GM21528 (cell line): ENCODE measurements at regions not wholly inside any gene's neighbourhood (a gene's known extent, or its start where the extent isn't known, plus 50 kb on each side); places are given as distances from the start of the nearest gene placed in this dataset.

Source experiments
- ATAC-seq: cut with Tn5 transposase; IDR thresholded peaks from one replicate; pipeline ENCODE4 v1.9.1; 2021; ENCODE audit warnings: mild to moderate bottlenecking, moderate library complexity; ENCODE audit not compliant: unreplicated experiment, low FRiP score

DNA sequence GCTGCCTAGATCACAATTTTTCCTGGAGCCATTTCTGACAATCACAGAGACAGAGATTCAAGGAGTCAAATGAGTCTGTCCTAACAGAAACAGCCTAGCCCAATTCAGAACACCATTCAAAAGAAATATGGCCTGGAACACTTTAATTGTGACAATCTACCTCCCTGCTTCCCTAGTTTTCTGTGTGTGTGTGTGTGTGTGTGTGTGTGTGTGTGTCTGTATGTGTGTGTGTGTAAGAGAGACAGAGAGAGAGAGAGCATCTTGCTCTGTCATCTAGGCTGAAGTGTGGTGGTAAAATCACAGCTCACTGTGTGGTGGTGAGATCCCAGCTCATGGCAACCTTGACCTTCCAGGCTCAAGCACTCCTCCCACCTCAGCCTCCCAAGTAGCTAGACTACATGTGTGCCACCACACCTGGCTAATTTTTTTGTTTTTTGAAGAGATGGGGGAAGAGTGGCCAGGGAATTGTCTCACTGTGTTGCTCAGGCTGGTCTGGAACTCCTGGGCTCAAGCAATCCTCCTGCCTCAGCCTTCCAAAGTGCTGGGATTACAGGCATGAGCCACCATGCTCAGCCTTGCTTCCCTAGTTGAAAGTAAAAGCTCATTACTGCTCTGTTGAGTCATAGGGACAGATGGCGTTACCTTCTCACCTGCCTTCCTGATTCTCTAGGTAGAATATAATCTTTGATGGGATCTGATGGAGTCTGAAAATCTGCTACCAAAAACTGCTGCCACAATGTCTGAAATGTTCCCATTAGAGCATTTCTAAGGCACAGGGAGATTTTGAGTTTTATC is 89.6 kb upstream of the BEND6 start:
- ATAC-seq, result no peak

DNA sequence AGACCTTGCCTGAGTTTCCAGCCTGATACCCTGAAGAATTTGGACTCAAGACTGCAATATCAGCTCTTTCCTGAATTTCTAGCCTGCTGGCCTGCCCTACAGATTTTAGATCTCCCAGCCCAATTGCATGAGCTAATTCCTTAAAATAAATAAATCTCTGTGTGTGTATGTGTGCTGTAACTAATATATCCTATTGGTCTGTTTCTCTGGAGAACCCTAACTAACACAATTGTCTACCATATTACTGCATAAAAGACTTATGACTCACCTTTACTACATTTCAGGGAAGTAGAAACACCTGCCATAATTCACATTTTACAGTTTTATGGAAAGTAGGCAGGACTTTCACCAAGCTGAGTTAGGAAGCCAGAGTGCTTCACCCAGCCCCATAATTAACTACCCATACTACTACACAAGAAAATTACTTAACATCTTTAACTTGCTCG is 90.7 kb upstream of the BEND6 start:
- no peak for ATAC-seq

DNA sequence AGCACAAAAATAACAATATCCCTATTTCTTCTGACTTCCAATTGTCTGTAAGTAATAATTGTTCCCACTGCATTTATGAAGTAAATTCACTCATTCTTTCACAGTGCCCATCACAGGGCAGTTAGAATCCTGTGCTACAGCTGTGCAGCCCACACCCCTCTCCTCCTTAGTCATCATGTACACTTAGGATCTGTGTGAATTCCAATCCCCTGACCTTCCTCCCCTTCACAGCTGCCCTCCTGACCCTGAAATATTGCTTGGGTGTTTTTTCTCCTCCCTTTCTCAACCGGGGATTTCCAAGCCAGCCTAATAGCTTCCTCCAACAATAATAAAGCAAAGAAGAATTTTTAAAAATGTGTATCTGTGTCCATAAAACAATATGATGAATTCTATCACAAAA is 91.5 kb upstream of the BEND6 start:
- no peak for ATAC-seq

DNA sequence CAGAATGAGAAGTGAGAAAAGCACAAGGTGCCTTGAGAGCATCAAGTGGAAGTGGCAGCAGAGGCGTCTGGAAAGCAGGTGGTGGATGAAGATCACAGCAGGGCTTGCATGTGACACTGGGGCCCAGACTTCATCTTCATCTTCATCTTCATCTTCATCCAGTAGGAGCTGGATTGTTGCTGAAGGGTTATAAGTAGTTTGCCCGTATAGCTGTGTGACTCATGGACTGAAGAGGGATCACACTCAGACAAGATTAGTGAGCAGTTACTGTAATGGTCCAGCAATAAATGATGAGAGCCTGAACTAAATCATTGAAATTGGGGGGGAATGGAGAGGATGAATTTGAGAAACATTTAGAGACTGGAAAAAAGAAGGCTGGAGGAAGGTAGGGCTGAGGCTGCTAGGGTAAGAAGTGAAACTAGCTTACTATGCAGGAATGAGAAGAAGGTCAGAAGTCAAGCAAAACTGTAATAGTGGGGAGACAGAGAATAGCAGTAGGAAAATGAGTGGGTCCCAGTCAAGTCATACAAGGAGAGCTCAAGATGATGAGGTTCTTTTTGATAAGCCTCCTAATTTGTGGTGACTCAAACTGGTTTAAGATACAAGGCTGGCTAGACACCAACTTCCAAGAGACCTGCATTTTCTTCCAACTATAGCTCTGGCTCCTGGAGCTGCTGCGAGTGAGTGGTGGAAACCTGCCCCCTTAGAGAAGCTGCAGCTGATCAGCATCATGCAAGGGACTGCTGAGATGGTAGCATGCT is 92.3 kb upstream of the BEND6 start:
- no peak for ATAC-seq

DNA sequence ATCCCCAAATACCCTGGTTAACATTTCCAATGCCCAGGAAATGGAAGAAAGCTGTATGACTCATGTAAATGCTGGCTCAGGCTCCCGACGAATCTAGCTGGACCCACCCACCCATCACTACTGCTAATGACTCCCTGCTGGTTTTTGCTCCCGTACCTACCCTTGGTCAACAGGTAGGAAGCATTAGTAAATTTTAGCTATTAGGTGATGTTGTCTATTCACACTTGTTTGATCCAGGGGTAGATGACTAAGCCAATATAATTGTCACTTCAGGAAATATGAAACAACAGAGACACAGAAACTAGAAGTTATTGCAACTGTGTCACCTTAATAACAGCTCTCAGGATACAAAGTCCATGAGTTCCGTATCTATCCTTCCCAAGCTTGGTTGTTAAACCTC is 94.4 kb upstream of the BEND6 start:
- ATAC-seq, result no peak

DNA sequence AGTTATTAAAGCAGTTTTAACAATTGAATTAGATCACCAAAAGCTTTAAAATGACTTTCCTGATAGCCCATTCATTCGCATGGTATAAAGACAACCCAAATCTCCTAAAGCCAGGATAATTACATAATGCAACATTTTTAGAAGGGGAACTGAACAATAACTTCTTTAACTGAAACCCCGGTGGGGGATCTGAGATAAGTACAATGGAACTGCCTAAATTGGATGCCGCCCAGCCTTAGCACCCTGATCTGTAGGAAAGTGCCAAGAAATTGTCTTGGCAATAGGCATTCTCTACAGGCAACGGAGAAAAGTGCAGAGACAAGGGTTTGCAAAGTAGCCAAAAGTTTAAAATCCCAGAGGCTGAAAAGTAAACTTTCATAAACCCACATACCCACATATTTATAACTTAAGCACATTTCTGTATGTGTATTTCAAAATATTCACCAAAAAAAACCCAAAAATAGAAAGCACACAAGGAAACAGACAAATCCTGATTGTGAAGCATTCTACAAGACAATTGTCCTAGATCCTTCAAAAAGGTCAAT is 98.8 kb upstream of the BEND6 start:
- ATAC-seq, result no peak

DNA sequence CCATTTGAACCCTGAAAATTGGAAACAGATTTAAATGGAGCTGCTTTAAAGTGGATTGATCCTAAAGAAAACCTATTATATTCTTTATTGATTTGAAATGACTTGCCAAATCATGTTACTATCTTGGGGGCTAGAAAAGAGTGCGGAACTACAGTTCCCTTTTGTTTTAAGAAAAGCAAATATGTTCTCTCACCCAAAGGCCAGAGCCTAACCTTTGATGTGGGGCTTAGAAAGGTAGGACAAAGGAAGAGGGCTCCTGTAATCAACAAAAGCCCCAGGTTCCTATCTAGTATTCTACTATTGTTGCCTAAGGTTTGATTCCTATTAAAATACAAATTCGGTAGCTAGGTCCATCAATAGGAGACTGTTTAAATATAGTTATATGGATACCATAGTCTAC is 100.8 kb upstream of the BEND6 start:
- ATAC-seq, result no peak

DNA sequence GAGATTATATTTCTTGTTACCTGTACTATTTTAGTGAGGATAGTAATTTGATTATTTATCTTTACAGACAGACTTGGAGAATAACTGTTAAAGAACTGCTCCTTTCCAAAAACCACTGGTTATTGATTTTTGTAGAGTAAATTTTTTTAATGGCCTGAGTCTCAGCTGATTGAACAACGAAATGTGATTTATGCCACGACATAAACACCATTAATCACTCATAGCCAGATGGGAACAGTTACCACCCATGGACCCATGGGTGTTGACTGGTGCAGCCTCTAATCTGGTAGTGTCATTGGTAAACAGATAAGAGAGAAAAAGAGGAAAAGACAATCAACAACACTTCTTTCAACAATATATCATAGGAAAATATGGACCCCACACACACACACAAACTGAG is 101.4 kb upstream of the BEND6 start:
- ATAC-seq, result no peak

DNA sequence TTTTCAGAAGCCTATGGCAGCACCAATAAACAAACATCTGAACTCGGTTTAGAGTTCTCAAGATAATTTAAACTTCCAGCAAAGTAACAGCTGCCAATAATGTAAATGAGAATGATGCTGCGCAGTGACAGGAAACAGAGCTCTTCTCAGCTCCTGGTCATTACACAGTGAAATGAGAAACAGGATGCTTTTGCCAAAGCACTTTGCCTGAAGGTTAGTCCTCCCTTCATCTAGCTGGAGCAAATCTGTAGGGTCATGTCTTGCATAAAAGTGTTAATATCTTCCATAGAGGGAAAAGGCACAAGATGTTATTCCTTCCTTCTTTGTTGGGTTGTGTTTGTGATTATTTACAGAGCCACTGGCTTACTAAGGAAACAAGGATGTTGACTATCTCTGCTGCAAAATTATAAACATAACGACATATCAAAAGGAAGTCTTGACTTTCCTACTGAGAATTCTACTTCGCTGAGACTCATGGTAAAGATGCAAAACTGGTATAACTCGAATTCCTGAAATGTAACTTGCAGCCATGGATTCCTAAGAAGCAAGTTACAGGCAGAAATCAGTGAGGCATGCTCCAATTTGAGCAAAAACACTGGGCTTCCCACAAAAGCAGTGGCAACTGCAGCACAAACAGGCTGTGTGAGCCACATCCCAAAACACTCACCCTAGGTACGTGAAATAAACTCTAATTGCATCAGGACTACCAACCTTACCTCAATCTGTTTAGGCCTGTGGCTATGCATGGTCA is 102.5 kb upstream of the BEND6 start:
- ATAC-seq, result peak; percentile 11

DNA sequence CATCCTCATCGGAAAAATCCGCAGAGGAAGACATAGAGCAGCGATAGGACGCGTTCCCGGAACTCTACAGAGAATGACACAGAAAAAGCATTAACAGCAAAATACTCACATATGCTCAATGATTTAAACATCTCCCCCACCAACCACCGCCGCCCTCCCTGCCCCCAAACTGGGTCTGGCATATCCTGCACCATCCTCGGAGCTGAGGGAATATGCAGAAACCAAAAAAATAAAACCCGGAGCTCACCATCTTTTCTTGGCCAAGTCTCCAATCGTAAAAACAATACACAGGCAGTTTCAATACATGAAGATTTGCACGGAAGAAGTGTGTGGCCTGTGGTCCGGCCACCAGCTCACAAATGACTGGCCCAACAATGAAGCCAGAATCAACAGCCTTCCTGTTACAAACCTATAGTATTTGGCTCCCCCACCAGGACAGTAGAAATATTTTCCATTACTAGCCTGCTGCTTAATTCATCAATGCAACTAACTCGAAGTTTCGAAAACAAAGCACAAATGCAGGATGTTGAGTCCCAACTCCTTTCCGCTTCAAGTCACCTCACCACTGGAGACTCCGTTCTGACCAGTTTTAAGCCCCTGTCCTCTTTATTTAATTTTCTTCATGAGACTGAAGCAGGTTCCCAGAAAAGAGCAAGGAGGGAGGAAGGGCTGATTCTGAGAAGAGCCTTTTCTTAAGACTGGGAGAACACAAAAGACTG is 103.2 kb upstream of the BEND6 start:
- peak; percentile 95 for ATAC-seq

DNA sequence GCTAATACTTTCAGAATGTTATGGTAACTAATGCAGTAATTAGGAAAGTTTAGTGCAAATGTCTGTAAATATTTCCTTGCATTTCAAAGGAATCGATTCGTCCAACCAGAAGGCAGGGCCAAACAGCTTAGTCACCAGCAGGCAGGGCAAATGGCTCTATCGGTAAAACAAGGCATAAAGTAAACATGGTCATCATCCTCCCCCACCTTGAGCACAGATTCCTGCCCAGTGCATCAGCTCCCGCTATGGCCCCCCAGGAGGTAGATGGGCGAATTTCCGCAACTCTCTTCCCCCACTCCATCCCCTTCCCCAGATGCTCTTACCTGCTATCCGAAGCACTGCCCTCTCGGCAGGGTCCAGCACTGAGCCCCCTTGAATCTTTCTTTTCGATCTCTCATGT is 103.8 kb upstream of the BEND6 start:
- peak; percentile 3 for ATAC-seq

DNA sequence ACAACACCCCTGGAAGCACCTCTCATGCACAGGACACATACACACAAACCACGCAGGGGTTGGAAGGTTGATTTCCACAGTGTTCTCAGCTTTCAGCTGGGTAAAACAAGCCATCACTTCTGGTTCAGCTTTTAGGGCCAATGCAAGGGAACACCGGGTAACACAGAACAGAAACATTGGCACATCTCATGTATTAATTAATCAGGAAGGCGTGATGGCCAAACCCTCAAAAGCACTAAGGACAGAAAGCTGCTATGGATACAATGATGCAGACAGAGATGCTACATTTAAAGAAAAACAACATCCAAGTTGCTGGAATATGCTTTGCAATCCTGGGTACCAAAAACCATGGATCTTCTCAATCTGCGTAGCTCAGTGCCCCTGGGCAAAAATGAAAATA is 104.3 kb upstream of the BEND6 start:
- ATAC-seq, result no peak

DNA sequence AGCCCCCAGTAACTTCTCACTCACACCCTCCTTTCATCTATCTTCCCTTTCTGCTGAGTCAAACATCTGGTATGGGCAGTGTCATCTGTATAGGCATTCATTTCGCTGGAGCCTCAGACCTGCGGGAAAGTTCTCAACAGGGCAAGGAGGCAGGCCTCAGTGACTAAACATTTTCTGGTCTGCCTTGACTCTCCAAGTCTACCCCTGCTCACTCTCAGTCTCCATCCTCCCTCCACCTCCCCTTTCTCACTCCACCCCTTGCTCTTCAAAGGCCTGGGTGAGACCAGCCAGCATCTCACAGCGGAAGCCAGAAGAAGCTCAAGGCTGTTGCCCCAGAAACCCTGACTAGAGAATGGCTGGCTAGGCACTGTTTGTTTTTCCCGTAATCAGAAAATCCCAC is 105.0 kb upstream of the BEND6 start:
- ATAC-seq, result no peak

DNA sequence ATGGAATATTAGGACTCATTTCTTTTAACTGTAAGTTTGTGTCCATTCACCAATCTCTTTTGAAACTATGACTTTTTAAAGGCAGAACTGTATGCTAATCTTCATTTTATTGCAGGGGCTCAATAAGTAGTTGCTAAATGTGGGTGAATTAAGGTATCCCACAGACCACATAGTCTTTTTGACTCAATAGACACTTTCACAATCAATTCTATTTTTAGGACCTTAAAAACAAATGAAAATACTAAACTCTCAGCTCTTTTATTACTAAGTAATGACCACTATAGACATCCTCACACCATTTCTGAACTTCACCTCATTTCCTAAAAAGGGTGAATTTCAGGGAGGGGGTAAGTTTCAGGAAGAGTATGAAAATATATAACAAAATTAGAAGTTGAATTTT is 106.8 kb upstream of the BEND6 start:
- ATAC-seq, result no peak

DNA sequence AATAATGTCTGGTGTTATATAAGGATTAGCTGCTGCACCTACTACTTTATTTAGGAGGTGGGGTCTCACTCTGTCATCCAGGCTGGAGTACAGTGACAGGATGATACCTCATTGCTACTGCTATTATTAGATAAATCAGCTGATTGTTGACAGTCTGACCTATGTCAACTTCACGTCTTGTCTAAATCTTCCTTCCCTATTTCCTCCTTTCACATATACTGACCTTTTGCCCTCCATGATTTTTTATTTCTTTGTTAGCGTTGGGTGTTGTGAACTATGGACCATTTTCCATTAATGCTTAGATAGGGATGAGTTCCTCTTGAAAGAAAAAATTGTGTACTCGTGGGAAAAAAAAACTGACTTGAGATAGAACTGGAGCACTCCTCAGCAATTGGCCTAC is 109.9 kb upstream of the BEND6 start:
- ATAC-seq, result no peak

DNA sequence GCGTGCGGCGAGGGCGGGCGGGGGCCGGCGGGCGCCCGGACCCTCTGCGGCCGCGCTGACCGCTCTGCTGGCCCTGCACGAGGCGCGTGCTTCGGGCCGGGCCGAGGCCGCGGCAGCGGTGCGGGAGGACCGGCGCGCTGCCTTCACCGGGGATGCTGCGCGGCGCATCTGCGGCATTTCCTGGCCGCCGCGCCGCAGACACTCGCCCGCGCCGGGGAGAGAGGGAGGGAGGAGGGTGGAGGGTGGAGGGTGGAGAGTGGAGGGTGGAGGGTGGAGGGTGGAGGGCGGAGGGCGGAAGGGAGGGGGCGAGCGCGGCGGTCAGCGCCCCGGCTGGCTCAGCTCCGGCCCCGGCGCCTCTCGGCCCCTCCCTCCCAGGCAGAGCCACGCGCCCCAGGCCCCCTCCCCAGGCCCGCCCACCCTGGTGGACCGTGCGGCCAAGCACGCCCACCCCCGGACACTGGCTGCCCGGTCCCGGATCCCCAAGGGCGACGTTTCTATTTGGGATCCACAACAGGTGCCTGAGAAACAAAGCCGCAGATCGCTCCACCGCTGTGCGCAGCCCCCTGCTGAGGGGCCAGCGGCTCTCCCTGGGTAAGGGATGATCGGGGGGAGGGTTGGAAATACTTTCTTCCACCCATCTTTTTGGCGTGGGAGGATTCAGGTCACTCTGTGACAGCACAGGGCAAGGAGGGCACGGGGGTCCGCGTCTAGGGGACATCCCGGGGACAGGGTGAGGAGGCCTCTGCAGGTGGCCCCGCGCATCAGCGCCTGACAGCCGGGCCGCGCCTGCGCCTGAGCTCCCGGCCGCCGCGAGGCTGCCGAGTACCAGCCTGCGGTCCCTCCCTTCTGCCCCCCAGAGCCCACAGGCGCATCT is 111.2 kb upstream of the BEND6 start:
- peak; percentile 83 for ATAC-seq

DNA sequence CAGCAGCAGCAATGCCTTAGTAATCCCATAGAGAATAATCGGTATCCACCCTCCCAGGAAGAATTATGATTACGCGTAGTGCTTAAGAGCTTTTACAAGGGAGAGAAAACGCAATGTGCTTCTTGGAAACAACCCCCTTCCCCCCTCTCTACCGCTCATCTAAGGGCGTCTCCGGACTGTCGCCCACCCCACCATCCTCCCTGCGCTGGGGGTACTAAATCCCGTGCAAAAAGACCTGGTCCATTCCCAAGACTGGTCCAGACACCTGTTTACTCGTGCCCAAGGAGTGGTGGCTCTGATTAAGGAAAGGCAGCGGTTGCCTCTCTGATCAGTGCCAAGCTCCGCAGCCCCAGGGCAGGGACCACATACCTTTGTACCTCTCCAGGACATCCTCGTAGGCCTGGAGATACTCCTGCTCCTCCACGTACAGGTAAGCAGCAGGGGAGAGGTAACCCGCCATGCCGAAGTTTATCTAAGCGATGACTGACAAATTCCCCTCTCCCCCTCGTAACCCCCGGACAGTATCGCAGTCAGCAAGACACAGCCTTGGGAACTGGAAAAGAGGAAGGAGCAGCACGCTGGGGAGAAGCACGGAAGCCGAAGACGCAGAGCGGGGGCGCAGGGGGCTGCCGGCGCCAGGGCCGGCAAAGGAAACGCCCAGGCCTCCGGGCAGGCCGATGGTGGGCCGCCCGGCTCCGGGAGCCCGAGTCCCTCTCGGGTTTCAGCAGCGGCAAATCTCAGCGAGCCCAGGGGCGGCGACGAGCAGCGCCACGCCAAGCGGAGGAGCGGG is 112.0 kb upstream of the BEND6 start:
- peak; percentile 21 for ATAC-seq

DNA sequence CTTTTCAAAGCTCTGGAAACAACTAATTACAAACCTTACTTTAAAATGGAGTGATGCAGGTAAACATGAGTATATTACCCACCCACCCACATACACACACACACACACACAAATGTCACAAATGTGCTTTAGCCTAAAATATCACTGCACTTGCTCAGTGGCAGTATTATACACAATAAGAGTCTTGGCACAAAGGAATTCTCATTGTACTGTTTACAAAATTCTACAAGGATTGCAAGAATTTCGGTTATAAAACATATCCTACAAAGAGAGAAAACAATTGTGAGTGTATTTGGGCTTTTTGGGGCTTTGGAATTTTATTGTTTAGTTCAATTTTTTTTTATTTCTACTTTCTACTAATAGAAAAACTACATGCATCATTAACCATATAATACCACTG is 113.2 kb upstream of the BEND6 start:
- no peak for ATAC-seq

DNA sequence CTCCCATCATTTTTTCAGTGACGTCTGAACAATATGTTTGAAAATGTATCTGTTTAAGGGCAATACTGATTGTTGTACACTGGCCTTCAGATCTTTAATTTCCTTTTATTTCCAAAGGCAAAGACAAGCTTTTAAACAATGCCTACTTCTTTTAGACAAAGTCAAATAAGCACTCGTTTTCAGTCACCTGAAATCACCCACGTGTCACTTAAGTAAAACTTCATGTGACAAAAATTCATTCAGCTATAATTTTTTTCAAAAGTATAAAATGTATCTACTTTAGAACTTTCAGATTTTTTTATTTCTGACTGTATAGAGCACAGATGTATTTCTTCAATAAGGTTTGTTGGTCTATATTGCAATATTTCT is 113.5 kb upstream of the BEND6 start:
- no peak for ATAC-seq
